IMR-90 (cell line): ENCODE measurements at regions not wholly inside any gene's neighbourhood (a gene's known extent, or its start where the extent isn't known, plus 50 kb on each side); places are given as distances from the start of the nearest gene placed in this dataset.
A peak's percentile ranks its signal among the peaks of the same experiment; 100 is the strongest.
"Not testable (repeated sequence)": the region's sequence is repeated elsewhere in the genome, so short reads cannot be mapped to it uniquely, and the experiment has no call there.

ENCODE experiments used
- ATAC-seq: fragments of 200-7000 bp; cut with Tn5 transposase; 2 replicates; pipeline ENCODE4 v1.9.1; 2020; ENCODE audit warnings: low read depth, mild to moderate bottlenecking, moderate library complexity
- BruUV-seq: library from RNA; stranded (reverse); fragments of 400-500 nt; replicated peaks from 2 replicates; lab custom pipeline; 2021; lab: Mats Ljungman, UMichigan
- CTCF ChIA-PET: fragments of 300-600 bp; formaldehyde crosslinking; extraction: SDS; loops from one replicate; lab custom pipeline; 2021; ENCODE audit warnings: antibody characterized with exemption; lab: Yijun Ruan, JAX
- POLR2A ChIA-PET: fragments of 300-600 bp; sonication (Branson Sonifier 250); formaldehyde crosslinking; loops from one replicate; lab custom pipeline; 2022; ENCODE audit warnings: antibody characterized with exemption; ENCODE audit not compliant: unreplicated experiment; lab: Charles Lee
- DNase-seq: peaks from one replicate; pipeline ENCODE4 v3.0.0; 2013
- H2AFZ ChIP-seq: replicated peaks from 2 replicates; pipeline ENCODE3; 2013; ENCODE audit warnings: low read length, mild to moderate bottlenecking; ENCODE audit not compliant: poor library complexity
- H2AK5ac ChIP-seq: 2 replicates; pipeline ENCODE4 v1.6.1; 2013; ENCODE audit warnings: low read depth, low read length, inconsistent platforms
- H2AK9ac ChIP-seq: replicated peaks from 2 replicates; pipeline ENCODE3; 2013; ENCODE audit warnings: mild to moderate bottlenecking, low read depth, low read length, moderate library complexity; ENCODE audit not compliant: poor library complexity
- H2BK120ac ChIP-seq: 2 replicates; pipeline ENCODE4 v1.6.1; 2013; ENCODE audit warnings: low read depth, low read length, inconsistent platforms
- H2BK15ac ChIP-seq: 3 replicates; pipeline ENCODE4 v1.6.1; 2013; ENCODE audit warnings: low read depth, low read length, inconsistent platforms
- H2BK20ac ChIP-seq: 2 replicates; pipeline ENCODE4 v1.6.1; 2013; ENCODE audit warnings: low read depth, mild to moderate bottlenecking, inconsistent platforms, low read length, moderate library complexity
- H2BK5ac ChIP-seq: 2 replicates; pipeline ENCODE4 v1.6.1; 2013; ENCODE audit warnings: mild to moderate bottlenecking, low read depth, low read length, inconsistent platforms; ENCODE audit not compliant: poor library complexity, severe bottlenecking
- H3K14ac ChIP-seq: replicated peaks from 2 replicates; pipeline ENCODE4 v1.6.1; 2013; ENCODE audit warnings: low read depth, low read length, inconsistent platforms
- H3K18ac ChIP-seq: 2 replicates; pipeline ENCODE4 v1.6.1; 2013; ENCODE audit warnings: low read depth, low read length, control low read depth
- H3K23ac ChIP-seq: 2 replicates; pipeline ENCODE4 v1.6.1; 2013; ENCODE audit warnings: low read depth, low read length, inconsistent platforms
- H3K27ac ChIP-seq: 2 replicates; pipeline ENCODE4 v1.5.1; 2013; ENCODE audit warnings: mild to moderate bottlenecking, control low read depth, low read length; ENCODE audit not compliant: insufficient read depth
- H3K27me3 ChIP-seq: 2 replicates; pipeline ENCODE4 v1.6.1; 2013; ENCODE audit warnings: low read length; ENCODE audit not compliant: control insufficient read depth, insufficient read depth
- H3K36me3 ChIP-seq: 2 replicates; pipeline ENCODE4 v1.6.1; 2013; ENCODE audit warnings: low read length, mixed read lengths; ENCODE audit not compliant: control insufficient read depth, insufficient read depth
- H3K4ac ChIP-seq: 2 replicates; pipeline ENCODE4 v1.6.1; 2013; ENCODE audit warnings: low read depth, low read length, inconsistent platforms
- H3K4me1 ChIP-seq: 2 replicates; pipeline ENCODE4 v1.6.1; 2013; ENCODE audit warnings: low read length, mixed read lengths; ENCODE audit not compliant: control insufficient read depth, insufficient read depth
- H3K4me2 ChIP-seq: 2 replicates; pipeline ENCODE4 v1.6.1; 2013; ENCODE audit warnings: low read depth, mild to moderate bottlenecking, control low read depth, low read length, moderate library complexity
- H3K4me3 ChIP-seq: 2 replicates; pipeline ENCODE4 v1.5.1; 2013; ENCODE audit warnings: low read depth, mild to moderate bottlenecking, control low read depth, low read length, moderate library complexity; ENCODE audit not compliant: insufficient read depth
- H3K56ac ChIP-seq: 2 replicates; pipeline ENCODE4 v1.6.1; 2013; ENCODE audit warnings: low read length, inconsistent platforms; ENCODE audit not compliant: insufficient read depth; ENCODE audit errors: extremely low read depth
- H3K79me1 ChIP-seq, 2 experiments: 2 replicates each; pipeline ENCODE4 v1.6.1; 2013; ENCODE audit warnings: low read length in 2 of 2, inconsistent platforms in 1 of 2, low read depth in 1 of 2
- H3K9ac ChIP-seq: 2 replicates; pipeline ENCODE4 v1.6.1; 2013; ENCODE audit warnings: low read depth, low read length, control low read depth
- H3K9me1 ChIP-seq: 2 replicates; pipeline ENCODE4 v1.6.1; 2013; ENCODE audit warnings: low read length, inconsistent platforms; ENCODE audit not compliant: insufficient read depth
- H3K9me3 ChIP-seq: 2 replicates; pipeline ENCODE4 v1.6.1; 2013; ENCODE audit warnings: low read length; ENCODE audit not compliant: control insufficient read depth, insufficient read depth
- H4K20me1 ChIP-seq: 2 replicates; pipeline ENCODE4 v1.6.1; 2013; ENCODE audit warnings: low read length, inconsistent platforms; ENCODE audit not compliant: insufficient read depth
- H4K5ac ChIP-seq: 2 replicates; pipeline ENCODE4 v1.6.1; 2013; ENCODE audit warnings: mild to moderate bottlenecking, low read depth, low read length, control low read depth
- H4K8ac ChIP-seq, 2 experiments: 2 replicates each; pipeline ENCODE4 v1.6.1; 2013; ENCODE audit warnings: low read depth in 2 of 2, low read length in 2 of 2, control low read depth in 1 of 2, inconsistent platforms in 1 of 2
- H4K91ac ChIP-seq: 2 replicates; pipeline ENCODE4 v1.6.1; 2013; ENCODE audit warnings: low read depth, low read length, inconsistent platforms; ENCODE audit not compliant: insufficient read depth
- WGBS, 2 experiments: methylation state at CpG; one replicate each; pipeline versions ENCODE4 v1.1.5 to v1.1.7; 2013; ENCODE audit warnings: missing lambda C conversion rate in 2 of 2; ENCODE audit not compliant: insufficient read length in 1 of 2; ENCODE audit errors: extremely low coverage in 2 of 2; 5-methylcytosine and 5-hydroxymethylcytosine counted together
- dilution Hi-C: fragments of 300-500 bp; cut with HindIII; formaldehyde crosslinking; loops from one replicate; pipeline ENCODE4 v1.14.3; 2018; ENCODE audit warnings: low sequenced_read_pairs; ENCODE audit not compliant: unreplicated experiment
- in situ Hi-C: fragments of 300-500 bp; cut with MboI; formaldehyde crosslinking; loops from 3 replicates; pipeline ENCODE4 v1.14.3; 2019; ENCODE audit warnings: low sequenced_read_pairs, inconsistent platforms, mixed read lengths
- intact Hi-C: fragments of 100-400 bp; cut with micrococcal nuclease; formaldehyde crosslinking; loops from 2 replicates; pipeline ENCODE4 v1.10.0; 2022
- TF ChIP-seq, protein P1 (sequence below): conservative IDR thresholded peaks from 2 replicates; pipeline ENCODE4 v1.5.1; 2012; ENCODE audit warnings: mild to moderate bottlenecking, low read depth, low read length, improper control_type of control experiment

DNA sequence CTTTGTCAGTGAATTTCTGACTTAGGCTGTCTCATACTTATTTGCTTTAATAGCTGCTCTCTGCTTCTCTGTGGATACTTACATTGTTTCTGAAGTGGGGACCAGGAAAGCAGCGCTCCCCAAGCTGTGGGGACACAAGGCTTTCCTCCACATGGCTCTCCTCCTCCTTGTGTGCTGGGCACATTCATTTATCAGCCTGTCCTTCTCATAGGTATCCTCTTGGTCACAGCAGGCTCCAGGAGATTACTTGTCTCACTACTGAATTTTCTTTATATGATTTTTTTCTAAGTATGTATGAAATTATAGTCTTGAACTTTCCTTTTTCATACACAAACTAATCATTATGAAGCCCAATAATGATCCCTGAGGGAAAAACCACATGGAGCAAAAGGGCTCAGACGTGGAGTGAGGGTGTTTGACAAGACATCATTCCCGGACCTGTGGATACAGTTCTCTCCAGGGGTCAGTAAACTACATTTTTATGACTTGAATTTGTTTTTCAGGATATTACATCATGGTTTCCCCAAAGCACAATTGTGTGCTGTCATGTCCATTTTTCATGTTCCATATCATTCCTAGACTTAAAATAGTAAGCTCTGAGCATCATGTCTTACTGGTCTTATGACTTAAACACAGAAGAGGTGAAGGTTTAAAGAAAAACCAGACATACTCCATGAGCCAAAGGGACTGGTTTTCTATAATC, 234.5 kb downstream of the PCSK1 start:
- Histone ChIP-seq H2BK120ac (peak overlapping the region; percentile 61; the same call in 1 of the 2 replicates), H2AK5ac (peak overlapping the region; percentile 75; the same call in 1 of the 2 replicates), H2AK9ac (no peak overlapping the region), H3K4me1 (peaks cover 4% of the 10 kb centered on the region), H2BK5ac (no peak overlapping the region), H3K27ac (peak overlapping the region; percentile 44; the same call in 1 of the 2 replicates), H3K4ac (peak overlapping the region; percentile 66), H4K8ac (peak overlapping the region in 1 of 2 experiments; percentile 10; a peak in 1 of 4 replicates), H3K4me2 (no peak overlapping the region), H4K20me1 (no peaks in the 10 kb centered on the region), H4K91ac (peak overlapping the region; percentile 37; the same call in 1 of the 2 replicates), H3K4me3 (no peak overlapping the region), H3K36me3 (no peaks in the 10 kb centered on the region), H3K9me1 (0 out of 2 replicates have a peak, but pooled peaks cover 2% of the 10 kb centered on the region), H3K18ac (peak overlapping the region; percentile 74; the same call in 1 of the 2 replicates), H2BK15ac (peak overlapping the region; percentile 61; the same call in 1 of the 3 replicates), H3K79me1 (no peaks in the 10 kb centered on the region), H2AFZ (peak overlapping the region; percentile 45), H3K9ac (no peak overlapping the region), H3K23ac (no peak overlapping the region), H3K14ac (0 out of 2 replicates have a peak overlapping the region, but pooled peaks have one; percentile 35), H3K56ac (no peak overlapping the region), H3K9me3 (no peaks in the 10 kb centered on the region), H2BK20ac (0 out of 2 replicates have a peak overlapping the region, but pooled peaks have one; percentile 28), H3K27me3 (no peaks in the 10 kb centered on the region), H4K5ac (peak overlapping the region; percentile 73; the same call in 1 of the 2 replicates)
- ATAC-seq, result no peak
- intact Hi-C loops, result no loop called here
- DNase-seq, result peak; percentile 70
- TF ChIP-seq, protein P1, sequence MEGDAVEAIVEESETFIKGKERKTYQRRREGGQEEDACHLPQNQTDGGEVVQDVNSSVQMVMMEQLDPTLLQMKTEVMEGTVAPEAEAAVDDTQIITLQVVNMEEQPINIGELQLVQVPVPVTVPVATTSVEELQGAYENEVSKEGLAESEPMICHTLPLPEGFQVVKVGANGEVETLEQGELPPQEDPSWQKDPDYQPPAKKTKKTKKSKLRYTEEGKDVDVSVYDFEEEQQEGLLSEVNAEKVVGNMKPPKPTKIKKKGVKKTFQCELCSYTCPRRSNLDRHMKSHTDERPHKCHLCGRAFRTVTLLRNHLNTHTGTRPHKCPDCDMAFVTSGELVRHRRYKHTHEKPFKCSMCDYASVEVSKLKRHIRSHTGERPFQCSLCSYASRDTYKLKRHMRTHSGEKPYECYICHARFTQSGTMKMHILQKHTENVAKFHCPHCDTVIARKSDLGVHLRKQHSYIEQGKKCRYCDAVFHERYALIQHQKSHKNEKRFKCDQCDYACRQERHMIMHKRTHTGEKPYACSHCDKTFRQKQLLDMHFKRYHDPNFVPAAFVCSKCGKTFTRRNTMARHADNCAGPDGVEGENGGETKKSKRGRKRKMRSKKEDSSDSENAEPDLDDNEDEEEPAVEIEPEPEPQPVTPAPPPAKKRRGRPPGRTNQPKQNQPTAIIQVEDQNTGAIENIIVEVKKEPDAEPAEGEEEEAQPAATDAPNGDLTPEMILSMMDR, result no peak
- no CpG with 5 or more reads among the region's 3 CpGs for WGBS, 2 experiments
- ChIA-PET CTCF (no interaction called here), POLR2A (no interaction called here)
- dilution Hi-C loops, result no loop called here
- in situ Hi-C loops, result no loop called here
- no TSS peak for BruUV-seq

DNA sequence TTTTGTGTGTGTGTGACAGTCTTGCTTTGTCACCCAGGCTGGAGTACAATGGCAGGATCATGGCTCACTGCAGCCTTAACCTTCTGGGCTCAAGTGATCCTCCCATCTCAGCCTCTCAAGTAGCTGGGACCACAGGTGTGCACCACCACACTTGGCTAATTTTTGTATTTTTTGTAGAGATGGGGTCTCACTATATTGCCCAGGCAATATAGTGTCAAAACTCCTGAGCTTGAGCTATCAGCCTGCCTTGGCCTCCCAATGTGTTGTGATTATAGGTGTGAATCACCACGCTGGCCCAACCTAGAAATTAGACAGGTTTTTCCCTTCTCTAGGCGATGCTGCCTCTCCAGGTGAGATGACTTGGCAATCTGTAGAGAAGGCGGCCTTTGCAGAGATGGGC, 235.3 kb downstream of the PCSK1 start:
- ATAC-seq, DNase-seq, H4K91ac ChIP-seq, H4K20me1 ChIP-seq, H2BK15ac ChIP-seq, H3K79me1 ChIP-seq, H2AK5ac ChIP-seq, H2BK120ac ChIP-seq, H3K4ac ChIP-seq, H3K23ac ChIP-seq, H2BK5ac ChIP-seq, POLR2A ChIA-PET, H4K8ac ChIP-seq, BruUV-seq, H2BK20ac ChIP-seq, CTCF ChIA-PET, H3K36me3 ChIP-seq, H3K9ac ChIP-seq, H3K56ac ChIP-seq, H3K14ac ChIP-seq, H2AK9ac ChIP-seq, H3K4me3 ChIP-seq, H3K27me3 ChIP-seq, H3K9me1 ChIP-seq, in situ Hi-C loops, H3K4me2 ChIP-seq, H3K9me3 ChIP-seq, H3K4me1 ChIP-seq, intact Hi-C loops, H3K27ac ChIP-seq, dilution Hi-C loops, H2AFZ ChIP-seq: not testable (repeated sequence)
- H4K5ac ChIP-seq, result peak overlapping the region; percentile 63; the same call in 1 of the 2 replicates
- WGBS, 2 experiments, result no CpG with 5 or more reads among the region's 3 CpGs
- peak overlapping the region; percentile 43; the same call in 1 of the 2 replicates for H3K18ac ChIP-seq
